ENCODE measurements at regions not wholly inside any gene's neighbourhood (a gene's known extent, or its start where the extent isn't known, plus 50 kb on each side); places are given as distances from the start of the nearest gene placed in this dataset.

GRCh38 chr13:63010072-63010658 lies 1594.5 kb upstream of the PCDH20 start:
- H3F3A ChIP-seq (ENCODE audit: control insufficient read depth, insufficient read depth): no peaks in the 10 kb centered on the region
- no peak overlapping the region for H3K4me2 ChIP-seq (ENCODE audit: low read length)
- H3K79me2 ChIP-seq (ENCODE audit: control insufficient read depth, low read length): no peaks in the 10 kb centered on the region
- H3K9me3 ChIP-seq (ENCODE audit: control insufficient read depth, insufficient read depth, low read length): peaks cover 26% of the 10 kb centered on the region
- H3K4me1 ChIP-seq (ENCODE audit: control insufficient read depth, low read length): no peaks in the 10 kb centered on the region
- no peak overlapping the region for H3K27ac ChIP-seq (ENCODE audit: low read depth, low read length)
- no peaks in the 10 kb centered on the region for H4K20me1 ChIP-seq (ENCODE audit: control insufficient read depth, insufficient read depth, low read depth, low read length)
- H3K4me3 ChIP-seq (ENCODE audit: low read length): no peak overlapping the region
- TF ChIP-seq CTCF (IDR thresholded peaks at IDR 0.05; ENCODE audit: low read depth, low read length, poor library complexity, severe bottlenecking): no peak
- TF ChIP-seq EZH2phosphoT487 (IDR thresholded peaks at IDR 0.05; ENCODE audit: borderline replicate concordance, low read length): no peak
- no peaks in the 10 kb centered on the region for H3K9me2 ChIP-seq (replicated peaks; ENCODE audit: control insufficient read depth, low read length)
- no peaks in the 10 kb centered on the region for H3K36me3 ChIP-seq (ENCODE audit: control insufficient read depth, low read length)
- H3K27me3 ChIP-seq (ENCODE audit: control insufficient read depth, low read length): no peaks in the 10 kb centered on the region

GRCh38 chr13:63005625-63006024 lies 1590.0 kb upstream of the PCDH20 start:
- no peaks in the 10 kb centered on the region for H3K27me3 ChIP-seq (ENCODE audit: control insufficient read depth, low read length)
- no peaks in the 10 kb centered on the region for H3K36me3 ChIP-seq (ENCODE audit: control insufficient read depth, low read length)
- no peak overlapping the region for H3K4me3 ChIP-seq (ENCODE audit: low read length)
- H3K4me1 ChIP-seq (ENCODE audit: control insufficient read depth, low read length): no peaks in the 10 kb centered on the region
- no peaks in the 10 kb centered on the region for H4K20me1 ChIP-seq (ENCODE audit: control insufficient read depth, insufficient read depth, low read depth, low read length)
- no peak overlapping the region for H3K27ac ChIP-seq (ENCODE audit: low read depth, low read length)
- H3K9me2 ChIP-seq (replicated peaks; ENCODE audit: control insufficient read depth, low read length): no peaks in the 10 kb centered on the region
- no peaks in the 10 kb centered on the region for H3K79me2 ChIP-seq (ENCODE audit: control insufficient read depth, low read length)
- H3K4me2 ChIP-seq (ENCODE audit: low read length): no peak overlapping the region
- peaks cover 21% of the 10 kb centered on the region for H3K9me3 ChIP-seq (ENCODE audit: control insufficient read depth, insufficient read depth, low read length)
- TF ChIP-seq CTCF (IDR thresholded peaks at IDR 0.05; ENCODE audit: low read depth, low read length, poor library complexity, severe bottlenecking) (no peak), EZH2phosphoT487 (IDR thresholded peaks at IDR 0.05; ENCODE audit: borderline replicate concordance, low read length) (no peak)
- H3F3A ChIP-seq (ENCODE audit: control insufficient read depth, insufficient read depth): no peaks in the 10 kb centered on the region

GRCh38 chr13:62997696-62998095 lies 1582.0 kb upstream of the PCDH20 start:
- H3K27me3 ChIP-seq (ENCODE audit: control insufficient read depth, low read length): no peaks in the 10 kb centered on the region
- no peak for TF ChIP-seq CTCF (IDR thresholded peaks at IDR 0.05; ENCODE audit: low read depth, low read length, poor library complexity, severe bottlenecking)
- TF ChIP-seq EZH2phosphoT487 (IDR thresholded peaks at IDR 0.05; ENCODE audit: borderline replicate concordance, low read length): no peak
- no peaks in the 10 kb centered on the region; the same call in 1 of the 2 replicates for H3K9me3 ChIP-seq (ENCODE audit: control insufficient read depth, insufficient read depth, low read length)
- no peaks in the 10 kb centered on the region for H3K36me3 ChIP-seq (ENCODE audit: control insufficient read depth, low read length)
- H3K79me2 ChIP-seq (ENCODE audit: control insufficient read depth, low read length): no peaks in the 10 kb centered on the region
- H3K4me2 ChIP-seq (ENCODE audit: low read length): no peak overlapping the region
- H3F3A ChIP-seq (ENCODE audit: control insufficient read depth, insufficient read depth): no peaks in the 10 kb centered on the region
- no peaks in the 10 kb centered on the region for H3K9me2 ChIP-seq (replicated peaks; ENCODE audit: control insufficient read depth, low read length)
- H4K20me1 ChIP-seq (ENCODE audit: control insufficient read depth, insufficient read depth, low read depth, low read length): no peaks in the 10 kb centered on the region
- no peak overlapping the region for H3K27ac ChIP-seq (ENCODE audit: low read depth, low read length)
- H3K4me1 ChIP-seq (ENCODE audit: control insufficient read depth, low read length): no peaks in the 10 kb centered on the region
- H3K4me3 ChIP-seq (ENCODE audit: low read length): no peak overlapping the region
